ENCODE measurements at regions not wholly inside any gene's neighbourhood (a gene's known extent, or its start where the extent isn't known, plus 50 kb on each side); places are given as distances from the start of the nearest gene placed in this dataset.

- H3K4me3 ChIP-seq (ENCODE audit: low read length) = no peak overlapping the region
- TF ChIP-seq, protein P1, sequence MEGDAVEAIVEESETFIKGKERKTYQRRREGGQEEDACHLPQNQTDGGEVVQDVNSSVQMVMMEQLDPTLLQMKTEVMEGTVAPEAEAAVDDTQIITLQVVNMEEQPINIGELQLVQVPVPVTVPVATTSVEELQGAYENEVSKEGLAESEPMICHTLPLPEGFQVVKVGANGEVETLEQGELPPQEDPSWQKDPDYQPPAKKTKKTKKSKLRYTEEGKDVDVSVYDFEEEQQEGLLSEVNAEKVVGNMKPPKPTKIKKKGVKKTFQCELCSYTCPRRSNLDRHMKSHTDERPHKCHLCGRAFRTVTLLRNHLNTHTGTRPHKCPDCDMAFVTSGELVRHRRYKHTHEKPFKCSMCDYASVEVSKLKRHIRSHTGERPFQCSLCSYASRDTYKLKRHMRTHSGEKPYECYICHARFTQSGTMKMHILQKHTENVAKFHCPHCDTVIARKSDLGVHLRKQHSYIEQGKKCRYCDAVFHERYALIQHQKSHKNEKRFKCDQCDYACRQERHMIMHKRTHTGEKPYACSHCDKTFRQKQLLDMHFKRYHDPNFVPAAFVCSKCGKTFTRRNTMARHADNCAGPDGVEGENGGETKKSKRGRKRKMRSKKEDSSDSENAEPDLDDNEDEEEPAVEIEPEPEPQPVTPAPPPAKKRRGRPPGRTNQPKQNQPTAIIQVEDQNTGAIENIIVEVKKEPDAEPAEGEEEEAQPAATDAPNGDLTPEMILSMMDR (conservative IDR thresholded peaks at IDR 0.05; ENCODE audit: low read depth, low read length) = no peak
- no peak for DNase-seq (ENCODE audit: low read depth)
Measured at GRCh38 chr10:112883360-112884178, 66.5 kb upstream of the TCF7L2 start.

- TF ChIP-seq, protein P1 (conservative IDR thresholded peaks at IDR 0.05; ENCODE audit: low read depth, low read length) = no peak
- DNase-seq (ENCODE audit: low read depth) = no peak
- H3K4me3 ChIP-seq (ENCODE audit: low read length) = no peak overlapping the region
Measured at GRCh38 chr10:112884179-112884504, 65.9 kb upstream of the TCF7L2 start.

- H3K4me3 ChIP-seq (ENCODE audit: low read length) = no peak overlapping the region
- DNase-seq (ENCODE audit: low read depth) = no peak
- TF ChIP-seq, protein P1 (conservative IDR thresholded peaks at IDR 0.05; ENCODE audit: low read depth, low read length) = no peak
Measured at GRCh38 chr10:112886463-112886862, 63.6 kb upstream of the TCF7L2 start.

GRCh38 chr10:112887968-112888367 lies 62.1 kb upstream of the TCF7L2 start:
- TF ChIP-seq, protein P1 (conservative IDR thresholded peaks at IDR 0.05; ENCODE audit: low read depth, low read length) = no peak
- no peak for DNase-seq (ENCODE audit: low read depth)
- H3K4me3 ChIP-seq (ENCODE audit: low read length) = no peak overlapping the region

- H3K4me3 ChIP-seq (ENCODE audit: low read length) = no peak overlapping the region
- TF ChIP-seq, protein P1 (conservative IDR thresholded peaks at IDR 0.05; ENCODE audit: low read depth, low read length) = no peak
- no peak for DNase-seq (ENCODE audit: low read depth)
Measured at GRCh38 chr10:112895292-112895691, 54.8 kb upstream of the TCF7L2 start.

DNA sequence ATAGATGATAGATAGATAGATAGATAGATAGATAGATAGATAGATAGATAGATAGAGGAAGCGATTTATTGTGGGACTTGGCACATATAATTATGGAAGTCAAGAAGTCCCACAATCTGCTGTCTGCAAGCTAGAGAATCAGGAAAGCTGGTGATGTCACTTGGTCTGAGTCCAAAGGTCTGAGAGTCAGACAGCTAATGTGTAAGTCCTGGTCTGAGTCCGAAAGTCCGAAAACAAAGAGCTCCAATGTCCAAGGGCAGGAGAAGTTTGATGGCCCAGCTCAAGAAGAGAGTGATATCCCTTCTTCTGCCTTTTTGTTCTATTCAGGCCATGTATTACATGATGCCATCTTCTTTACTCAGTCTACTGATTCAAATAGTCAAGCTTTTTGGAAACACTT lies 53.8 kb upstream of the TCF7L2 start:
- TF ChIP-seq, protein P1 (conservative IDR thresholded peaks at IDR 0.05; ENCODE audit: low read depth, low read length) = no peak
- H3K4me3 ChIP-seq (ENCODE audit: low read length) = no peak overlapping the region
- no peak for DNase-seq (ENCODE audit: low read depth)

DNA sequence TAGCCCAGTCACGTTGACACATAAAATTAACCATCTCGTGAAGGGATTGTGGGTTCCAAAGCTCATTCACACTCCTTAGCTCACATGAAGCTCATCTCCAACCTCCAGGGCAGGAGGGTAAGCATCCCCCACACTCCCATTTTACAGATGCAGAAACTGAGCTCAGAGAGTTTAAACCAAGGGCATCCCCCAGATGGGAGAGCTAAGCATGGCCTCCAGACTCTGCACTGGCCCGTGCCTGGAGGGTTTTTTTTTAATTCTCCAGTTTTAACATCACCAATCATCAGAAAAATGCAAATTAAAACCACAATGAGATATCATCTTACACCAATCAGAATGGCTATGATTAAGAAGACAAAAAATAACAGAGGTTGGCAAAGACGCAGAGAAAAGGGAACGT lies 53.3 kb upstream of the TCF7L2 start:
- H3K4me3 ChIP-seq (ENCODE audit: low read length) = no peak overlapping the region
- TF ChIP-seq, protein P1 (conservative IDR thresholded peaks at IDR 0.05; ENCODE audit: low read depth, low read length) = no peak
- DNase-seq (ENCODE audit: low read depth) = no peak

Data from retinal pigment epithelial cell (primary cell).